Spleen (tissue), 7 donors: ENCODE measurements at regions not wholly inside any gene's neighbourhood (a gene's known extent, or its start where the extent isn't known, plus 50 kb on each side); places are given as distances from the start of the nearest gene placed in this dataset.

ENCODE experiments used
- POLR2A ChIP-seq, 3 donors: fragments of 450-650 bp; IDR thresholded peaks; one replicate each; pipeline ENCODE4 v1.5.1; 2017; ENCODE audit warnings: antibody characterized with exemption in 3 of 3, mild to moderate bottlenecking in 1 of 3
- POLR2AphosphoS5 ChIP-seq, 3 donors: sonication (generic); formaldehyde crosslinking; IDR thresholded peaks; one replicate each; pipeline ENCODE4 v1.5.1; 2017; ENCODE audit warnings: antibody characterized with exemption in 3 of 3
- TF ChIP-seq, protein P1 (sequence below), 11 experiments: fragments of 200-600 bp in 7 of 11; fragments of 450-650 bp in 4 of 11; sonication (generic) in 4 of 11; IDR thresholded peaks in 8 of 11; conservative IDR thresholded peaks in 3 of 11; 1 replicate in 7 of 11; 2 replicates in 4 of 11; pipeline versions ENCODE4 v1.4.0 to v1.8.0; 2016 to 2021; ENCODE audit warnings: antibody characterized with exemption in 11 of 11, inconsistent platforms in 4 of 11, mild to moderate bottlenecking in 1 of 11
- donor health status: DM: no; HTN: no; CAD: no; lungs with moderate emphysema.
- donor health status: DM: no; HTN: no; CAD: no.
- donor health status: DM: no; HTN: no; CAD: no.

DNA sequence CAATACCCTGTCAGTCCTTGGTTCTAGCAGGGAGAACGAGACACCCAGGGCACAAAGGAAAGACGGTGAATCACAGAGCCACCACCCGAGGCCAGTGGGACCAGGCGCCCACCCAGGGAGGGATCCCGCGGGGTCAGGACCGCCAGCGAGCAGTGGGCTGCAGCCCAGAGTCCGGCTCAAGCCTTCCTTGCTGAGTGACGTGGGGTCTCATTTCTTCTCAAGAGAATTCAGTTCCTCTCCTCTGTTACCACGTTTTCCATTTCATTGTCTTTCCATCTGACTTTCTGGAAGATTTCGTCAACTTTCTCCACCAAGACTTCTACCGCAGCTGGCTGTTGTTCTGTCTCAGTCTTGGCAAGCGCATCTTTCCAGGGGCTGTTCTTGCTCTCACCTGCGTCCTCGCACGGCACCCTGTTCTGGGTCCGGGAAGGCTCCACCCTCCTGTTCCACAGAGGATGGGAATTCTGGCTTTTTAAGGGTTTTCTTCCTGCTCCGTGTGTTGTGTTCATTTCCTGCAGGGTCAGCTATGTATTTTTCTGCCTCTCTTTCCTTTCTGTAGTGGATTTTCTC, 248.6 kb downstream of the NDUFA10 start:
- TF ChIP-seq POLR2A (IDR thresholded peaks at IDR 0.05) (no peak), POLR2AphosphoS5 (IDR thresholded peaks at IDR 0.05) (peak in 1 of 3 donors; percentile 25)
- TF ChIP-seq, protein P1, sequence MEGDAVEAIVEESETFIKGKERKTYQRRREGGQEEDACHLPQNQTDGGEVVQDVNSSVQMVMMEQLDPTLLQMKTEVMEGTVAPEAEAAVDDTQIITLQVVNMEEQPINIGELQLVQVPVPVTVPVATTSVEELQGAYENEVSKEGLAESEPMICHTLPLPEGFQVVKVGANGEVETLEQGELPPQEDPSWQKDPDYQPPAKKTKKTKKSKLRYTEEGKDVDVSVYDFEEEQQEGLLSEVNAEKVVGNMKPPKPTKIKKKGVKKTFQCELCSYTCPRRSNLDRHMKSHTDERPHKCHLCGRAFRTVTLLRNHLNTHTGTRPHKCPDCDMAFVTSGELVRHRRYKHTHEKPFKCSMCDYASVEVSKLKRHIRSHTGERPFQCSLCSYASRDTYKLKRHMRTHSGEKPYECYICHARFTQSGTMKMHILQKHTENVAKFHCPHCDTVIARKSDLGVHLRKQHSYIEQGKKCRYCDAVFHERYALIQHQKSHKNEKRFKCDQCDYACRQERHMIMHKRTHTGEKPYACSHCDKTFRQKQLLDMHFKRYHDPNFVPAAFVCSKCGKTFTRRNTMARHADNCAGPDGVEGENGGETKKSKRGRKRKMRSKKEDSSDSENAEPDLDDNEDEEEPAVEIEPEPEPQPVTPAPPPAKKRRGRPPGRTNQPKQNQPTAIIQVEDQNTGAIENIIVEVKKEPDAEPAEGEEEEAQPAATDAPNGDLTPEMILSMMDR (IDR thresholded peaks at IDR 0.05 in 8 of 11, conservative IDR thresholded peaks at IDR 0.05 in 3 of 11): no peak
